HG03571 (cell line): ENCODE measurements at regions not wholly inside any gene's neighbourhood (a gene's known extent, or its start where the extent isn't known, plus 50 kb on each side); places are given as distances from the start of the nearest gene placed in this dataset.
"Not testable (repeated sequence)": the region's sequence is repeated elsewhere in the genome, so short reads cannot be mapped to it uniquely, and the experiment has no call there.

Experiments
- ATAC-seq: cut with Tn5 transposase; IDR thresholded peaks from one replicate; pipeline ENCODE4 v1.9.1; 2021; ENCODE audit not compliant: unreplicated experiment

- no peak for ATAC-seq
These were observed 118.1 kb upstream of the SLC39A10 start for GRCh38 chr2:195538937-195539336.

GRCh38 chr2:195537811-195538210 is 119.2 kb upstream of the SLC39A10 start:
- no peak for ATAC-seq

GRCh38 chr2:195536906-195537305 is 120.1 kb upstream of the SLC39A10 start:
- ATAC-seq = no peak

GRCh38 chr2:195535911-195536522 is 121.0 kb upstream of the SLC39A10 start:
- peak; percentile 89 for ATAC-seq

GRCh38 chr2:195534971-195535370 is 122.1 kb upstream of the SLC39A10 start:
- ATAC-seq = no peak

GRCh38 chr2:195533771-195534642 is 123.0 kb upstream of the SLC39A10 start:
- peak; percentile 62 for ATAC-seq

GRCh38 chr2:195532628-195533271 is 124.3 kb upstream of the SLC39A10 start:
- ATAC-seq = peak; percentile 37

GRCh38 chr2:195532255-195532627 is 124.8 kb upstream of the SLC39A10 start:
- ATAC-seq = no peak

- no peak for ATAC-seq
These were observed 125.3 kb upstream of the SLC39A10 start for GRCh38 chr2:195531754-195532153.

- not testable (repeated sequence) for ATAC-seq
These were observed 133.8 kb upstream of the SLC39A10 start for GRCh38 chr2:195523242-195523641.

- no peak for ATAC-seq
These were observed 135.4 kb upstream of the SLC39A10 start for GRCh38 chr2:195521589-195521988.

GRCh38 chr2:195520671-195521155 is 136.3 kb upstream of the SLC39A10 start:
- ATAC-seq = no peak

- no peak for ATAC-seq
These were observed 141.5 kb upstream of the SLC39A10 start for GRCh38 chr2:195515551-195515950.

- ATAC-seq = no peak
These were observed 142.7 kb upstream of the SLC39A10 start for GRCh38 chr2:195514365-195514764.

- ATAC-seq = no peak
These were observed 143.9 kb upstream of the SLC39A10 start for GRCh38 chr2:195513119-195513518.

GRCh38 chr2:195509551-195509950 is 147.5 kb upstream of the SLC39A10 start:
- ATAC-seq = no peak

- no peak for ATAC-seq
These were observed 148.9 kb upstream of the SLC39A10 start for GRCh38 chr2:195508139-195508455.

GRCh38 chr2:195507447-195508138 is 149.4 kb upstream of the SLC39A10 start:
- no peak for ATAC-seq

GRCh38 chr2:195505701-195506100 is 151.3 kb upstream of the SLC39A10 start:
- peak; percentile 95 for ATAC-seq

GRCh38 chr2:195503208-195503607 is 153.8 kb upstream of the SLC39A10 start:
- ATAC-seq = no peak

GRCh38 chr2:195501746-195502145 is 155.3 kb upstream of the SLC39A10 start:
- no peak for ATAC-seq
